ENCODE measurements at regions not wholly inside any gene's neighbourhood (a gene's known extent, or its start where the extent isn't known, plus 50 kb on each side); places are given as distances from the start of the nearest gene placed in this dataset.
"Not testable (repeated sequence)": the region's sequence is repeated elsewhere in the genome, so short reads cannot be mapped to it uniquely, and the experiment has no call there.

- ChIA-PET POLR2A (no interaction called here), CTCF (no interaction called here)
- TF ChIP-seq NFRKB (IDR thresholded peaks at IDR 0.05) (no peak), ARNT (IDR thresholded peaks at IDR 0.05) (no peak), LEF1 (IDR thresholded peaks at IDR 0.05; ENCODE audit: borderline replicate concordance) (no peak), SUZ12 (IDR thresholded peaks at IDR 0.05) (no peak), FOXM1 (IDR thresholded peaks at IDR 0.05; ENCODE audit: borderline replicate concordance) (no peak), L3MBTL2 (conservative IDR thresholded peaks at IDR 0.05) (no peak), HDGF (IDR thresholded peaks at IDR 0.05; ENCODE audit: borderline replicate concordance) (no peak), BHLHE40 (IDR thresholded peaks at IDR 0.05; ENCODE audit: borderline replicate concordance) (no peak), FOXK2 (IDR thresholded peaks at IDR 0.05) (no peak), TARDBP (IDR thresholded peaks at IDR 0.05) (no peak), ELF4 (IDR thresholded peaks at IDR 0.05) (no peak), FOXA1 (IDR thresholded peaks at IDR 0.05) (no peak), ZNF384 (IDR thresholded peaks at IDR 0.05) (no peak)
- TF ChIP-seq, protein P1, sequence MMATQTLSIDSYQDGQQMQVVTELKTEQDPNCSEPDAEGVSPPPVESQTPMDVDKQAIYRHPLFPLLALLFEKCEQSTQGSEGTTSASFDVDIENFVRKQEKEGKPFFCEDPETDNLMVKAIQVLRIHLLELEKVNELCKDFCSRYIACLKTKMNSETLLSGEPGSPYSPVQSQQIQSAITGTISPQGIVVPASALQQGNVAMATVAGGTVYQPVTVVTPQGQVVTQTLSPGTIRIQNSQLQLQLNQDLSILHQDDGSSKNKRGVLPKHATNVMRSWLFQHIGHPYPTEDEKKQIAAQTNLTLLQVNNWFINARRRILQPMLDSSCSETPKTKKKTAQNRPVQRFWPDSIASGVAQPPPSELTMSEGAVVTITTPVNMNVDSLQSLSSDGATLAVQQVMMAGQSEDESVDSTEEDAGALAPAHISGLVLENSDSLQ (IDR thresholded peaks at IDR 0.05), result no peak
- no peak for DNase-seq (ENCODE audit: extremely low spot score)
Measured at GRCh38 chr20:54929191-54929590, 453.8 kb downstream of the DOK5 start.

GRCh38 chr20:54928564-54928963 lies 453.2 kb downstream of the DOK5 start:
- TF ChIP-seq FOXM1 (IDR thresholded peaks at IDR 0.05; ENCODE audit: borderline replicate concordance) (no peak), FOXK2 (IDR thresholded peaks at IDR 0.05) (no peak), NFRKB (IDR thresholded peaks at IDR 0.05) (no peak), SP1 (IDR thresholded peaks at IDR 0.05) (no peak), LEF1 (IDR thresholded peaks at IDR 0.05; ENCODE audit: borderline replicate concordance) (no peak), BHLHE40 (IDR thresholded peaks at IDR 0.05; ENCODE audit: borderline replicate concordance) (no peak)
- TF ChIP-seq, protein P1 (IDR thresholded peaks at IDR 0.05), result no peak
- no peak for DNase-seq (ENCODE audit: extremely low spot score)
- CTCF ChIA-PET, result no interaction called here
- POLR2A ChIA-PET, result no interaction called here

GRCh38 chr20:54922636-54923035 lies 447.2 kb downstream of the DOK5 start:
- TF ChIP-seq NFRKB (IDR thresholded peaks at IDR 0.05), result no peak
- TF ChIP-seq, protein P1 (IDR thresholded peaks at IDR 0.05), result no peak
- ChIA-PET POLR2A (no interaction called here), CTCF (no interaction called here)
- DNase-seq (ENCODE audit: extremely low spot score), result no peak

DNA sequence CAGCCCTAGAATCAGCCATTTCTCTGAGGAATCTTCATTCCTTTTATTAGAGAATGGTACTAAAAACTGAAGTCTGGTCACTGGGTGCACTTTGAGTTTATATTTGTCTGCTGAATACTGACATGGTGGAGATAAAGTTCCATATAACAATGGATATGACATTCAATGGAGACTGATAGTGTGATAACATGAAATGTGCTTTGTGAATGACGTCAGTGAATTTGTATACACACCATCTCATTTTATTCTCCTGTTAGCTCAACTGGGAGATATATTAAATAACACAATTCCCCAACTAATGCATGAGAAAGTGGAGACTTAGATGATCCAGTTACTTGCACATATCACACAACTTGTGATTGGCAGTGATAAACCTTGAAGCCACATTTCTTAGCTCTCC lies 446.7 kb downstream of the DOK5 start:
- ChIA-PET POLR2A (no interaction called here), CTCF (no interaction called here)
- DNase-seq (ENCODE audit: extremely low spot score), result no peak
- no peak for TF ChIP-seq FOXM1 (IDR thresholded peaks at IDR 0.05; ENCODE audit: borderline replicate concordance)
- TF ChIP-seq FOXA1 (IDR thresholded peaks at IDR 0.05), result no peak
- no peak for TF ChIP-seq FOXK2 (IDR thresholded peaks at IDR 0.05)
- no peak for TF ChIP-seq NFRKB (IDR thresholded peaks at IDR 0.05)
- no peak for TF ChIP-seq HDGF (IDR thresholded peaks at IDR 0.05; ENCODE audit: borderline replicate concordance)
- TF ChIP-seq, protein P1 (IDR thresholded peaks at IDR 0.05), result no peak
- TF ChIP-seq LEF1 (IDR thresholded peaks at IDR 0.05; ENCODE audit: borderline replicate concordance), result no peak
- TF ChIP-seq L3MBTL2 (conservative IDR thresholded peaks at IDR 0.05), result no peak
- no peak for TF ChIP-seq TARDBP (IDR thresholded peaks at IDR 0.05)
- no peak for TF ChIP-seq ZNF384 (IDR thresholded peaks at IDR 0.05)
- TF ChIP-seq ARNT (IDR thresholded peaks at IDR 0.05), result no peak
- no peak for TF ChIP-seq SUZ12 (IDR thresholded peaks at IDR 0.05)
- TF ChIP-seq ELF4 (IDR thresholded peaks at IDR 0.05), result no peak
- TF ChIP-seq BHLHE40 (IDR thresholded peaks at IDR 0.05; ENCODE audit: borderline replicate concordance), result no peak

GRCh38 chr20:54920491-54920890 lies 445.1 kb downstream of the DOK5 start:
- DNase-seq (ENCODE audit: extremely low spot score), result no peak
- TF ChIP-seq SUZ12 (IDR thresholded peaks at IDR 0.05) (no peak), FOXM1 (IDR thresholded peaks at IDR 0.05; ENCODE audit: borderline replicate concordance) (no peak), CTBP1 (IDR thresholded peaks at IDR 0.05; ENCODE audit: borderline replicate concordance) (no peak), ELF4 (IDR thresholded peaks at IDR 0.05) (no peak), TARDBP (IDR thresholded peaks at IDR 0.05) (no peak), SP1 (IDR thresholded peaks at IDR 0.05) (no peak), HDGF (IDR thresholded peaks at IDR 0.05; ENCODE audit: borderline replicate concordance) (no peak), FOXK2 (IDR thresholded peaks at IDR 0.05) (no peak), LEF1 (IDR thresholded peaks at IDR 0.05; ENCODE audit: borderline replicate concordance) (no peak), FOXA1 (IDR thresholded peaks at IDR 0.05) (no peak), L3MBTL2 (conservative IDR thresholded peaks at IDR 0.05) (no peak), BHLHE40 (IDR thresholded peaks at IDR 0.05; ENCODE audit: borderline replicate concordance) (no peak), ZNF384 (IDR thresholded peaks at IDR 0.05) (no peak), NFRKB (IDR thresholded peaks at IDR 0.05) (no peak), ARNT (IDR thresholded peaks at IDR 0.05) (no peak)
- TF ChIP-seq, protein P1 (IDR thresholded peaks at IDR 0.05), result no peak
- ChIA-PET POLR2A (no interaction called here), CTCF (no interaction called here)

GRCh38 chr20:54918993-54919392 lies 443.6 kb downstream of the DOK5 start:
- POLR2A ChIA-PET; DNase-seq (ENCODE audit: extremely low spot score): not testable (repeated sequence)

More at GRCh38 chr20:54918993-54919392, 443.6 kb downstream of the DOK5 start:
- CTCF ChIA-PET, result not testable (repeated sequence)
